ENCODE measurements at regions not wholly inside any gene's neighbourhood (a gene's known extent, or its start where the extent isn't known, plus 50 kb on each side); places are given as distances from the start of the nearest gene placed in this dataset.

GRCh38 chr21:38654580-38654979, 151.1 kb upstream of the ETS2 start:
- FAIRE-seq (no peak), DNase-seq (ENCODE audit: low spot score) (no peak)

GRCh38 chr21:38658511-38658910, 147.2 kb upstream of the ETS2 start:
- no peak for DNase-seq (ENCODE audit: low spot score)
- no peak for FAIRE-seq

GRCh38 chr21:38659936-38660332, 145.8 kb upstream of the ETS2 start:
- no peak for FAIRE-seq
- DNase-seq (ENCODE audit: low spot score), result no peak

- peak; percentile 48 for DNase-seq (ENCODE audit: low spot score)
- FAIRE-seq, result no peak
Measured at GRCh38 chr21:38660333-38661196, 145.2 kb upstream of the ETS2 start.

- FAIRE-seq, result no peak
- DNase-seq (ENCODE audit: low spot score), result peak; percentile 14
Measured at GRCh38 chr21:38661197-38661871, 144.4 kb upstream of the ETS2 start.

- no peak for DNase-seq (ENCODE audit: low spot score)
- no peak for FAIRE-seq
Measured at GRCh38 chr21:38661889-38662568, 143.7 kb upstream of the ETS2 start.

GRCh38 chr21:38663282-38663681, 142.4 kb upstream of the ETS2 start:
- FAIRE-seq, result no peak
- DNase-seq (ENCODE audit: low spot score), result no peak

- no peak for FAIRE-seq
- DNase-seq (ENCODE audit: low spot score), result no peak
Measured at GRCh38 chr21:38664315-38664714, 141.4 kb upstream of the ETS2 start.

GRCh38 chr21:38664841-38665240, 140.9 kb upstream of the ETS2 start:
- FAIRE-seq, result no peak
- DNase-seq (ENCODE audit: low spot score), result no peak

GRCh38 chr21:38667291-38667870, 138.3 kb upstream of the ETS2 start:
- no peak for DNase-seq (ENCODE audit: low spot score)
- FAIRE-seq, result no peak

- DNase-seq (ENCODE audit: low spot score) (no peak), FAIRE-seq (no peak)
Measured at GRCh38 chr21:38668067-38668466, 137.7 kb upstream of the ETS2 start.

GRCh38 chr21:38668541-38668940, 137.2 kb upstream of the ETS2 start:
- FAIRE-seq, result no peak

GRCh38 chr21:38669186-38669585, 136.5 kb upstream of the ETS2 start:
- FAIRE-seq, result no peak
- no peak for DNase-seq (ENCODE audit: low spot score)

More at GRCh38 chr21:38668541-38668940, 137.2 kb upstream of the ETS2 start:
- no peak for DNase-seq (ENCODE audit: low spot score)

- no peak for FAIRE-seq
- DNase-seq (ENCODE audit: low spot score), result no peak
Measured at GRCh38 chr21:38670861-38671260, 134.9 kb upstream of the ETS2 start.

GRCh38 chr21:38671773-38672172, 134.0 kb upstream of the ETS2 start:
- no peak for FAIRE-seq

GRCh38 chr21:38675182-38675824, 130.4 kb upstream of the ETS2 start:
- DNase-seq (ENCODE audit: low spot score), result no peak
- no peak for FAIRE-seq

More at GRCh38 chr21:38671773-38672172, 134.0 kb upstream of the ETS2 start:
- DNase-seq (ENCODE audit: low spot score), result no peak

- no peak for DNase-seq (ENCODE audit: low spot score)
- FAIRE-seq, result no peak
Measured at GRCh38 chr21:38678827-38679226, 126.9 kb upstream of the ETS2 start.

GRCh38 chr21:38679534-38679933, 126.2 kb upstream of the ETS2 start:
- DNase-seq (ENCODE audit: low spot score), result peak; percentile 2
- FAIRE-seq, result no peak

GRCh38 chr21:38680401-38680800, 125.3 kb upstream of the ETS2 start:
- FAIRE-seq (no peak), DNase-seq (ENCODE audit: low spot score) (no peak)

GRCh38 chr21:38683222-38683621, 122.5 kb upstream of the ETS2 start:
- DNase-seq (ENCODE audit: low spot score) (no peak), FAIRE-seq (no peak)

GRCh38 chr21:38688068-38688467, 117.7 kb upstream of the ETS2 start:
- no peak for DNase-seq (ENCODE audit: low spot score)
- no peak for FAIRE-seq

Measured in urothelium cell line (cell line).